C4-2B (cell line): ENCODE measurements at regions not wholly inside any gene's neighbourhood (a gene's known extent, or its start where the extent isn't known, plus 50 kb on each side); places are given as distances from the start of the nearest gene placed in this dataset.

Experiments used
- ZFX ChIP-seq: fragments of 450-650 bp; IDR thresholded peaks from 2 replicates; pipeline ENCODE4 v1.6.1; 2017
- TF ChIP-seq, protein P1 (sequence below): fragments of 450-650 bp; conservative IDR thresholded peaks from 2 replicates; pipeline ENCODE4 v1.5.1; 2017; ENCODE audit warnings: mild to moderate bottlenecking

DNA sequence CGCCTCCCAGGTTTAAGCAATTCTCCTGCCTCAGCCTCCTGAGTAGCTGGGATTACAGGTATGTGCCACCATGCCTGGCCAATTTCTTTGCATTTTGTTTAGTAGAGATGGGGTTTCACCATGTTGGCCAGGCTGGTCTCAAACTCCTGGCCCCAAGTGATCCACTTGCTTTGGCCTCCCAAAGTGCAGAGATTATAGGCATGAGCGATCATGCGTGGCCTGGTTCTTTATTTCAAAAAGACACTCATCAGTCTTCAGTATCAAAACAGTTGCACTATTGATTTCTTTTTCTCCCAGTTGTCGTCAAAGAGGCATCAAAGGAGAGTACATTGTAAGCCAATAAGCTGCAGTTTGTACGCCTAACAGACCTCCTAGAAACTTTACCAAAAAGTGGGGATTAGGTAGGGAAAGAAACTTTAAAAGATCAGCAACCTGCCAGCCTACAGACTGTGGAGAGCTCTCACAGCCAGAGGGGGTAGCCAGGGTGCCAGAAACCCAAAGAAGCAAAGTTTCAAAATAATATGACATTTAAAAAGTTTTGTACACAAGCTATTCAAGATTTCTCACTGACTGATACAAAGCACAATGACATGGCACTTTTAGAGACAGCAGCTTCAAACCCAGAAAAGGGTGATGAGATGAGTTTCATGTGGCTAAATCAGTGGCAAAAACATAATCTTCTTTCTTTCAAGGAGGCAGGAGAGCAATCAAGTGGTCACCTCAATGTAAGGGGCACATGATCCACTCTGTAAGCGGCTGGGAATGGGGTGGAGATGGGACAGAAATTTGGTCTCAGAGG, 83.0 kb upstream of the RALY start:
- TF ChIP-seq, protein P1, sequence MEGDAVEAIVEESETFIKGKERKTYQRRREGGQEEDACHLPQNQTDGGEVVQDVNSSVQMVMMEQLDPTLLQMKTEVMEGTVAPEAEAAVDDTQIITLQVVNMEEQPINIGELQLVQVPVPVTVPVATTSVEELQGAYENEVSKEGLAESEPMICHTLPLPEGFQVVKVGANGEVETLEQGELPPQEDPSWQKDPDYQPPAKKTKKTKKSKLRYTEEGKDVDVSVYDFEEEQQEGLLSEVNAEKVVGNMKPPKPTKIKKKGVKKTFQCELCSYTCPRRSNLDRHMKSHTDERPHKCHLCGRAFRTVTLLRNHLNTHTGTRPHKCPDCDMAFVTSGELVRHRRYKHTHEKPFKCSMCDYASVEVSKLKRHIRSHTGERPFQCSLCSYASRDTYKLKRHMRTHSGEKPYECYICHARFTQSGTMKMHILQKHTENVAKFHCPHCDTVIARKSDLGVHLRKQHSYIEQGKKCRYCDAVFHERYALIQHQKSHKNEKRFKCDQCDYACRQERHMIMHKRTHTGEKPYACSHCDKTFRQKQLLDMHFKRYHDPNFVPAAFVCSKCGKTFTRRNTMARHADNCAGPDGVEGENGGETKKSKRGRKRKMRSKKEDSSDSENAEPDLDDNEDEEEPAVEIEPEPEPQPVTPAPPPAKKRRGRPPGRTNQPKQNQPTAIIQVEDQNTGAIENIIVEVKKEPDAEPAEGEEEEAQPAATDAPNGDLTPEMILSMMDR = no peak
- TF ChIP-seq ZFX = no peak
